GM23248 (cell line): ENCODE measurements at regions not wholly inside any gene's neighbourhood (a gene's known extent, or its start where the extent isn't known, plus 50 kb on each side); places are given as distances from the start of the nearest gene placed in this dataset.

Source experiments
- EZH2 ChIP-seq: fragments of 200-600 bp; sonication (generic); IDR thresholded peaks from 2 replicates; pipeline ENCODE4 v1.6.1; 2018; ENCODE audit warnings: antibody characterized with exemption, mild to moderate bottlenecking; ENCODE audit not compliant: insufficient read depth, poor library complexity, severe bottlenecking
- EZH2phosphoT487 ChIP-seq: fragments of 200-600 bp; sonication (generic); IDR thresholded peaks from 2 replicates; pipeline ENCODE4 v1.6.1; 2018; ENCODE audit warnings: antibody characterized with exemption, moderate library complexity, mild to moderate bottlenecking, low read depth; ENCODE audit not compliant: insufficient read depth

DNA sequence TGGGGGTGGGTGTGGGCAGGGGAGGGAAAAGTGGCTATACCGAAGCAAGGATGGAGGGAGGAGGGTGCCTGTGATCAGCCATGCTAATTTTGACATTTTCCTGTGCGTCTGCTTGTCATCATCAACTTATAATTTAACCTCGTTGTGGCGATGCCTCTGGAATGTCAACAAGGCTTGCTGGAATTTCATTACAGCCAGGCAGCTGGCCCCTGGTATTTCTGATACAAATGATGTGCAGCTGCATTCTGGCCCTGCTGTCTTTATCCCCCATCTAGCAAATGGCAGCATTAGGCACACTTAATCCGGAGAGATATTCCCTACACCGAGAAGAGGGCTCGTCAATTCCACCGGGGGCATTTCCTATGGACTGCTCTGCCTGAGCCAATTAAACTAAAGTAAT is 278.3 kb upstream of the CCL2 start:
- no peak for TF ChIP-seq EZH2phosphoT487
- TF ChIP-seq EZH2 = no peak
